ENCODE measurements at regions not wholly inside any gene's neighbourhood (a gene's known extent, or its start where the extent isn't known, plus 50 kb on each side); places are given as distances from the start of the nearest gene placed in this dataset.
"Not testable (repeated sequence)": the region's sequence is repeated elsewhere in the genome, so short reads cannot be mapped to it uniquely, and the experiment has no call there.

DNA sequence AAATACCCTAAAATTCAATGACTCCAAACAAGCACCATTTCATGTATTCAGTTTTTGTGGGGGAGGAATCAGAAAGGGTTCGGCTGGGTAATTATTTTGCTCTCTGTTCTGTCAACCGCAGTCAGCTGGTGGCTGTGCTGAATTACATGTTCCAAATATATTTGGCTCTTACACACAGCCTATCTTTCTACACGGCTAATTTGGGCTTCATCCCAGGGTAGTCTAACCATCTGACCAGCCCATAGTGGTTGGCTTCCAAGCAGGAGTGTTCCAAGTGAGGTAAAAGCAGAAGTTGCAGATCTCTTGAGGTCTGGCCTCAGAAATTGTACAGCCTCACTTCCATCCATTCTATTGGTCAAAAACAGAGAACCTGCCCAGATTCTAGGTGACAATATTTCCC lies 760.8 kb upstream of the SEMA6D start:
- TF ChIP-seq MYC (IDR thresholded peaks at IDR 0.05; ENCODE audit: low read depth, low read length) (no peak), POLR2A (IDR thresholded peaks at IDR 0.05; ENCODE audit: extremely low read depth, insufficient read length) (no peak)
- TF ChIP-seq, protein P1, sequence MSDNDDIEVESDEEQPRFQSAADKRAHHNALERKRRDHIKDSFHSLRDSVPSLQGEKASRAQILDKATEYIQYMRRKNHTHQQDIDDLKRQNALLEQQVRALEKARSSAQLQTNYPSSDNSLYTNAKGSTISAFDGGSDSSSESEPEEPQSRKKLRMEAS (IDR thresholded peaks at IDR 0.05; ENCODE audit: low read depth, low read length) = no peak
- TF ChIP-seq, protein P2, sequence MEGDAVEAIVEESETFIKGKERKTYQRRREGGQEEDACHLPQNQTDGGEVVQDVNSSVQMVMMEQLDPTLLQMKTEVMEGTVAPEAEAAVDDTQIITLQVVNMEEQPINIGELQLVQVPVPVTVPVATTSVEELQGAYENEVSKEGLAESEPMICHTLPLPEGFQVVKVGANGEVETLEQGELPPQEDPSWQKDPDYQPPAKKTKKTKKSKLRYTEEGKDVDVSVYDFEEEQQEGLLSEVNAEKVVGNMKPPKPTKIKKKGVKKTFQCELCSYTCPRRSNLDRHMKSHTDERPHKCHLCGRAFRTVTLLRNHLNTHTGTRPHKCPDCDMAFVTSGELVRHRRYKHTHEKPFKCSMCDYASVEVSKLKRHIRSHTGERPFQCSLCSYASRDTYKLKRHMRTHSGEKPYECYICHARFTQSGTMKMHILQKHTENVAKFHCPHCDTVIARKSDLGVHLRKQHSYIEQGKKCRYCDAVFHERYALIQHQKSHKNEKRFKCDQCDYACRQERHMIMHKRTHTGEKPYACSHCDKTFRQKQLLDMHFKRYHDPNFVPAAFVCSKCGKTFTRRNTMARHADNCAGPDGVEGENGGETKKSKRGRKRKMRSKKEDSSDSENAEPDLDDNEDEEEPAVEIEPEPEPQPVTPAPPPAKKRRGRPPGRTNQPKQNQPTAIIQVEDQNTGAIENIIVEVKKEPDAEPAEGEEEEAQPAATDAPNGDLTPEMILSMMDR (IDR thresholded peaks at IDR 0.05; ENCODE audit: low read depth, low read length) = no peak
- no peak overlapping the region for H3K4me3 ChIP-seq (ENCODE audit: low read depth, low read length)
- DNase-seq (ENCODE audit: low read depth) = no peak

DNA sequence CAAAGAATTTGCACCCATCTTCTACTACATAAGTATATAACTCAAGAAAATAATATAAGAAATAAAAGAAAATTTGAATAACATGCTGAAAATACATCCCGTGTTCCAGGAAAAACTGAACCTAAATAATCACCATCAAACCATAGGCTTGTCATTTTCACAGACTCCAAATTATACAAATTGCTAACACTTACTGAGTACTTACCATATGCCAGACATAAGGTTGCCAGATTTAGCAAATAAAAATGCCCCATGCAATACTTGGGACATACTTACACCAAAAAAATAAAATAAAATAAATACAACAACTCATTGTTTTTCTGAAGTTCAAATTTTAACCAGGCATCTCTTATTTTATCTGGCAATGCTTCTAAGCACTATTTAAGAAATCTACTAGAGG lies 760.4 kb upstream of the SEMA6D start:
- no peak overlapping the region for H3K4me3 ChIP-seq (ENCODE audit: low read depth, low read length)
- TF ChIP-seq, protein P2 (IDR thresholded peaks at IDR 0.05; ENCODE audit: low read depth, low read length) = no peak
- TF ChIP-seq MYC (IDR thresholded peaks at IDR 0.05; ENCODE audit: low read depth, low read length) (no peak), POLR2A (IDR thresholded peaks at IDR 0.05; ENCODE audit: extremely low read depth, insufficient read length) (no peak)
- TF ChIP-seq, protein P1 (IDR thresholded peaks at IDR 0.05; ENCODE audit: low read depth, low read length) = no peak
- no peak for DNase-seq (ENCODE audit: low read depth)

DNA sequence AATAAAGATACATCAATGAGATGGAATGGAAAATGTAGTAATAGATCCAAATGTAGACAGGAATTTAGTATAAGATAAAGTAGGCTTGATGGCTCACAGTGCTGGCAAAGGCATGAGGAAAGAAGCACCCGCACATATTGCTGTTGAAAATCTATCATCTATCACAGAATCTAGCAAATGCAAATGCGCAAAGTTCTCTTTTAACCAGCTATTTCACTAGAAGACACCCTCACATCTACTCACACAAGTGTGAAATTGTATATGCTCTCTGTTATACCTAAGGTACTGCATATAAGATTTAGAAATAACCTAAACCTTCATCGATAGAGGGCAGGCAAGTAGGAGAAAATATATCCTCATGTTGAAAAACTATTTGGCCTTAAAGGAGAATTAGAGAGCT lies 756.7 kb upstream of the SEMA6D start:
- DNase-seq (ENCODE audit: low read depth) = no peak
- H3K4me3 ChIP-seq (ENCODE audit: low read depth, low read length) = no peak overlapping the region

DNA sequence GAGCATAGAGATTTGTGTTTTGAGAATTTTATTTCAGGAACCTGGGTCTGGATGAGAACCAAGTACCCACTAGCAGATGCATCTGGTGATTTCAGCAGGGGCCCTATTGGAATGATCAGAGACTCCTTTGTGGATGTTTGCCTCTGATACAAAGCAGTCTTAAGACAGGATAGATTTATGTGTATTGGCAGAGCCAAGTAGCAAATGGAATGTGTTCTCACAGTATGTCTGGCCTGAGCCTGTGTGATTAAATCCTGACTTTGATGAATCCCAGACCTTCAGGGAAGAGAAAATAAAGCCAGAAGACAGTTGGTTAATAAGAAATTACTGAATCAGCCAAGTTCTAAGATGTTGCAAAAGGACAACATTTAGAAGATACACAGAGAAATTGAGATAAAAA lies 755.5 kb upstream of the SEMA6D start:
- H3K4me3 ChIP-seq (ENCODE audit: low read depth, low read length) = no peak overlapping the region
- TF ChIP-seq, protein P2 (IDR thresholded peaks at IDR 0.05; ENCODE audit: low read depth, low read length) = no peak
- TF ChIP-seq MYC (IDR thresholded peaks at IDR 0.05; ENCODE audit: low read depth, low read length) (no peak), POLR2A (IDR thresholded peaks at IDR 0.05; ENCODE audit: extremely low read depth, insufficient read length) (no peak)
- TF ChIP-seq, protein P1 (IDR thresholded peaks at IDR 0.05; ENCODE audit: low read depth, low read length) = no peak
- DNase-seq (ENCODE audit: low read depth) = no peak

More for the DNA sequence above, 756.7 kb upstream of the SEMA6D start:
- TF ChIP-seq POLR2A (IDR thresholded peaks at IDR 0.05; ENCODE audit: extremely low read depth, insufficient read length) (no peak), MYC (IDR thresholded peaks at IDR 0.05; ENCODE audit: low read depth, low read length) (no peak)
- TF ChIP-seq, protein P2 (IDR thresholded peaks at IDR 0.05; ENCODE audit: low read depth, low read length) = no peak
- TF ChIP-seq, protein P1 (IDR thresholded peaks at IDR 0.05; ENCODE audit: low read depth, low read length) = no peak

DNA sequence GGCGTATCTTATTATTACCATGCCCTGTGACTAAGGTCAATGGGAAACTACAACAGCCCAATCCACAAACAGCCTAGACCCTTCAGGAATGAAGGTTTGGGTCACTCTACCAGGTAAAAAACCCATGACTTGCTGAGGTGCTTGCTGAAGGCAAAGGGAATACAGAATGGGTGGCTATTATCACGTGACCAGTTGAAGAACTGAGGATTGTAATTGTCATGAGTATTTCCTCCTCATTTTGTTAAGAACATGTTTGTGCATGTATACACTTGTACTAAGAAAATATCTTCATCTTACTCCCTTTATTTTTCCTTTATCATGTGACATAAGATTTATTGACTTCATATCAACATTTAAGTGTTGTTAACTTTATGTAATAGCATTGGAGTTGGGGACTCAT lies 729.2 kb upstream of the SEMA6D start:
- DNase-seq (ENCODE audit: low read depth); H3K4me3 ChIP-seq (ENCODE audit: low read depth, low read length): not testable (repeated sequence)

DNA sequence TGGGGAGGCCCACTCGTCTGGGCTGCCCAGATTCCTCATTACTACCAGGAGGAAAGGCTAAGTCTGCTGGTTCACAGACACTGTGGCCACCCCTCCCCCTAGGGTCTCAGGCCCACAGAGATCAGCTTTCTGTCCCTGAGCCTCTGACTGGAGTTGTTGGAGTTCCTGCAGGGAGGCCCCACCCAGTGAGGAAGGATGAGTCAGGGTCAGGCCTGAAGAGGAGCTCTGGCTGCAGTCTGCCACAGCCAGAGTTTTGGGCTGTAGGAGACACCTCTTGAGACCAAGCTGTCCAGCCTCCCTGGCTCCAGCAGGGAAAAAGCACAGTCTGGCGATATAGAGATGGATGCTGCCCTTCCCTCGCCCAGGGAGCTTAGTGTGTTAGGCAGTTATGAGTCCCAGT lies 720.9 kb upstream of the SEMA6D start:
- DNase-seq (ENCODE audit: low read depth) = no peak
- no peak for TF ChIP-seq MYC (IDR thresholded peaks at IDR 0.05; ENCODE audit: low read depth, low read length)
- TF ChIP-seq POLR2A (IDR thresholded peaks at IDR 0.05; ENCODE audit: extremely low read depth, insufficient read length) = no peak
- TF ChIP-seq, protein P2 (IDR thresholded peaks at IDR 0.05; ENCODE audit: low read depth, low read length) = no peak
- TF ChIP-seq, protein P1 (IDR thresholded peaks at IDR 0.05; ENCODE audit: low read depth, low read length) = no peak
- no peak overlapping the region for H3K4me3 ChIP-seq (ENCODE audit: low read depth, low read length)
